ENCODE measurements at regions not wholly inside any gene's neighbourhood (a gene's known extent, or its start where the extent isn't known, plus 50 kb on each side); places are given as distances from the start of the nearest gene placed in this dataset.
"Not testable (repeated sequence)": the region's sequence is repeated elsewhere in the genome, so short reads cannot be mapped to it uniquely, and the experiment has no call there.

DNA sequence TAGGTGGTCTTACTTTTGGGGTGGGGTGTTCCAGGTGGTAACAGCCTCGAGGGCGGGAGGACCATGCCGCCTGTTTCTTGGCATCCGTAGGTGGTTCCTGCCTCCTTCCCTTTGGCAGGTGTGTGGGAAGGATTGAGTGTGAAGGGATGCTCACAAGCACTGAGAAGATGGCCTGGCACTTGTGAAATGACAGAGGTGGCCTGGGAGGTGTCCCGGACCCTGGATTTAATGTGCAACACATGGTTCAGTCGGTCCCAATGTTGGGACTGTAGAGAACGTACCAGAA is 165.8 kb upstream of the FOXF1 start:
- DNase-seq (ENCODE audit: low read depth in 2 of 2): no peak

DNA sequence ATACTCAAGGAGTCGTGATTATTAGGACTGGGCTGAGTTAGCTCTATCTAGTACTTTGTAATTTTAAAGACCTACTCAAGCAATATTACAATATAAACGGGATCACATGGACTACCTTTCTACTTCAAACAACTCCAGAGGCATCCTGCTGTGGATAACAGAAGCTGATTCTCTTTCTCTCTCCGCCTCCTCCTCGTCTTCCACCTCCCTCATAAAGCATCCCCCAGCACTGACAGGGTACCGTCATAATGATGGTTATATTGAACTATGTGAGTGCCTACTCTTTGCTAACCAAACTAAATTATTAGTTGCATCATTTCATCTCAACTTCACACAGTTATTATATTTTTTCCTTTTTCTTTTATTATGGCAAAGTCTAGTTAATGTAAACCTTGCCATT is 165.4 kb upstream of the FOXF1 start:
- DNase-seq (ENCODE audit: low read depth in 2 of 2): no peak

DNA sequence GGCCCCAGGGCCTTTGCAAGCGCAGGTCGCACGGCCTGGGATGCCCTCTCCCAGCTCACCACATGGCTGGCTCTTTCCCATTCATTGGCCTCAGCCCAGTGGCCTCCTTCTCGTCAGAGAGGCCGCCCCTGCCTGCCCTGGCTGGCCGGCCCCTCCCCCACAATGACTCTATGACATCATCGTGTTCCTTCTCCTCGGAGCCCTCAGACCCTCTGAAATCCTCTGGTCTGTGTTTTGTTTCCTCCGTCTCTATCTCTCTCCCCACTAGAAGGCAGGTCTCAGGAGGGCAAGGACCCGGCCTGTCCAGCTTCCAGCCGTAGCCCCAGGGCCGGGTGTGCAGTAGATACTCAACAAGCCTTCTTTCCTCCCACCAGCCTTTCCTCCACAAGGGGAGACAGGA is 164.8 kb upstream of the FOXF1 start:
- DNase-seq (ENCODE audit: low read depth in 2 of 2): no peak

DNA sequence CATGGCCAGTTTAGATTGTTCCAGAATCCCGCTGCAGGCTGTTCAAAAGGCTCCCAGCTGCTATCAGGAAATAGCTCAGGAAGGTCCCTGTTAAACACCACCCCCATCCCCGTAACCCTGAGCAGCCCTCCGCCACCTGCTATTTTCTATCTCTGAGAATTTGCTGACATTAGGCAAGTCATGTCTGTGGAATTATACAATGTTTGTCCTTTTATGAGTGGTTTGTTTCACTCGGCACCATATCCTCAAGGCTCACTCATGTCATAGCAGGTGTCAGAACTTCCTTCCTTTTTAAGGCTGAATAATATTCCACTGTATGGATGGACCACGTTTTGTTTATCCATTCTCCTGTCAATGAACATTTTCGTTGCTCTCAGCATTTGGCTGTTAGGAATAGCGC is 164.3 kb upstream of the FOXF1 start:
- DNase-seq (ENCODE audit: low read depth in 2 of 2): no peak

DNA sequence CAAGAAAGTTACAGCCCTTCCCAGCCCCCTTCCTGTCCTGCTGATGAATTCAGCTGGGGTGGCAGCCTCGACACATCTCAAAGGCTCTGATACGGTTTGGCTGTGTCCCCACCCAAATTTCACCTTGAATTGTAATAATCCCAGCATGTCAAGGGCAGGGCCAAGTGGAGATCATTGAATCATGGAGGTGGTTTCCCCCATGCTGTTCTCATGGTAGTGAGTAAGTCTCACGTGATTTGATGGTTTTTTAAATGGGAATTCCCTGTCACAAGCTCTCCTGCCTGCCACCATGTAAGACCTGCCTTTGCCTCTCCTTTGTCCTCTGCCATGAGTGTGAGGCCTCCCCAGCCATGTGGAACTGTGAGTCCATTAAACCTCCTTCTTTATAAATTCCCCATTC is 163.2 kb upstream of the FOXF1 start:
- DNase-seq (ENCODE audit: low read depth in 2 of 2): no peak

DNA sequence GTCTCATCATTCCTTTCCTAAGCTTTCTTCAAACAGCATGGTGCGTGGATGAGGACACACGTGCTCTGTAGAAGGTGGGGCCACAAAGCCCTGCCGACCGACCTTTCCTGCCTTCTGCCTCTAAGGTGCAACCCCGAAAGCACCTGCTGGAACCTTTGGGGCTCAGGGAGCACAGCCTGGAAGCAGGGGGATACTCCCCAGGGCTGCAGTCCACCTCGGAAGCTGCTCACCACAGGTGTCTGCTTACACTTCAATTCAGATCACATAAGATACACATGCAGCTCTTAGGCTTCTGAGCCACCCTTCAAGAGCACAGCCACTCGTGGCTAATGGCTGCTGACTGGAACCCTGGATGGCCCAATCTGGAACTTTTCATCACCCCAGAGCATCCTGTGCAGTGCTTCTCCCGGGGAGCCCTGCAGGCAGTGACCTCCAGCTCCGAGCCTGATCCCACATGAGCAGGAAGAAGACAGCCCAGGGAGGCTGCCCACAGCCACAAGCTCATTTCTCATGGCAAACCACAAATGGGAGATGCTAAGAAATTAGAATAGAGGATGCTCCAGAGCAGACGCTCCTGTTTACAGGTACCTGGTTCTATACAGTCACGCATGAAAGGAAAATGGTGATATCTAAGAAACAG is 162.3 kb upstream of the FOXF1 start:
- no peak for DNase-seq (ENCODE audit: low read depth in 2 of 2)

DNA sequence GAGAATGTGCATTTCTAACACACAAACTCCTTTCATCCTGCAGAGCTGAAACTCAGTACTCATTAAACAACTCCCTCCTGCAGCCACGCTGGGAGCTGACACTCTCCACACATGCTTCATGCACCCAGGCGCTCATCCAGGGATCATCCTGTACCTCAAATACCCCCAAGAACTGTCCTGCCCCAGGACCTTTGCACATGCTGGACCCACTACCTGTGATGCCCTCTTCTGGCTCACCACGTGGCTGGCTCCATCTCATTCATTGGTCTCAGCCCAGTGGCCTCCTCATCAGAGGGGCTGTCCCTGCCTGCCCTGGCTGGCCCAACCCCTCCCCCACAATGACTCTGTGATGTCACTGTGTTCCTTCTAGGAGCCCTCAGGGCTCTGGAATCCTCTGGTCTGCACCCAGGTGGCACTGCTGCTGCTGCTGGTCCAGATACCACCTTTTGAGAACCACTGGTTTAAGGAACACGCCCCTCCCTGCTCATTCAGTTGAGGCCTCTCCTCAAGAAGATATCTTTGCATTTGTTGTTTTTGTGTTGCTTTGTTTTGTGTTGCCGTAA is 160.9 kb upstream of the FOXF1 start:
- no peak for DNase-seq (ENCODE audit: low read depth in 2 of 2)

DNA sequence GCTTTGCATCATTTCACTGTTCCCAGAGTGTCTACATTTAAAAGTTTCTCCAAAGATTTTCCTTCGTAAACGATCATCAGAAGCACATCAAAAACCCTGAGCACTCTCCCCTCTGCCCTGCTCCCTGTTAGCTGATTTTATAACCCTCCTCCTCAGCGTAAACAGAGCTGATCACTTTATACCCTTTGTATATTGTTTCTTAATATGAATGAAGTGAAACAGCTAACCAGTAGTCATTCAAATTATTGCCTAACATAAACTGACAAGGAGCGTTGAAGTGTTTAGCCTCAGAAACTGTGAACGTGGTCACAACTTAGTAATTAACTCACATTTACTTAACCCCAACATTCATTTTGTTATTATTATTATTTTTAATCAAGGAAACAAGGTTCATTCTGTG is 160.0 kb upstream of the FOXF1 start:
- no peak for DNase-seq (ENCODE audit: low read depth in 2 of 2)

DNA sequence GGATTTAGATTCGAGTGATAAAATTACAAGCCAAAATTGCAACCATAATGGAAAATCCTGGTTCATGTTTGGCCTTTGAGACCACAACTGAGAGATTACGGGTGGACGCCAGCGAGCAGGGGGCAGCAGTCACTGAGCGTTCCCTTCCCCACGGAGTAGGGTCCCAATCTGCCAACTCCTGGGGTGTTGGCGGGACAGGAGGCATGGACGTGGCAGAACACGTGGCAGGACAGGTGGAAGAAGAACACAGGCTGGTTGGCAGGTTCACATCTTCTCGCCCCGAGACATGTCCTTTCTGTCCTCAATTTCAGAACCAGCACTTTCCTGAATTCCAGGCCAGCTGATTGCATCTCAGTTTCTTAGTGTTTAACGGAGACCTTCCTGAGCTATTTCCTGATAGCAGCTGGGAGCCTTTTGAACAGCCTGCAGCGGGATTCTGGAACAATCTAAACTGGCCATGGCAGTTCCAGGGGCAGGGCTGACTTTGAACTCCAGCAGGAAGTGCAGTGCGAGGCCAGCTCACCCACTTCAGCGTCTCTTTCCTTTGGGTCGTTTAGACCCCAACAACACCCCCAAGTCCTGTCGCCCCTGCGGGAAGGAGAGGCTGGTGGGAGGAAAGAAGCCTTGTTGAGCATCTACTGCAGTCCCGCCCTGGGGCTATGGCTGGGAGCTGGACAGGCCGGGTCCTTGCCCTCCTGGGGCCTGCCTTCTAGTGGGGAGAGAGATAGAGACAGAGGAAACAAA is 159.1 kb upstream of the FOXF1 start:
- no peak for DNase-seq (ENCODE audit: low read depth in 2 of 2)

DNA sequence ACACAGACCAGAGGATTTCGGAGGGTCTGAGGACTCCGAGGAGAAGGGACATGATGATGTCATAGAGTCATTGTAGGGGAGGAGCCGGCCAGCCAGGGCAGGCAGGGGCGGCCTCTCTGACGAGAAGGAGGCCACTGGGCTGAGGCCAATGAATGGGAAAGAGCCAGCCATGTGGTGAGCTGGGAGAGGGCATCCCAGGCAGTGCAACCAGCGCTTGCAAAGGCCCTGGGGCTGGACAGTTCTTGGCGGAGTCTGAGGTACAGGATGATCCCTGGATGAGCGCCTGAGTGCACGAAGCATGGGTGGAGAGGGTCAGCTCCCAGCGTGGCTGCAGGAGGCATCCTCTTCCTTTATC is 158.6 kb upstream of the FOXF1 start:
- not testable (repeated sequence) for DNase-seq (ENCODE audit: low read depth in 2 of 2)

DNA sequence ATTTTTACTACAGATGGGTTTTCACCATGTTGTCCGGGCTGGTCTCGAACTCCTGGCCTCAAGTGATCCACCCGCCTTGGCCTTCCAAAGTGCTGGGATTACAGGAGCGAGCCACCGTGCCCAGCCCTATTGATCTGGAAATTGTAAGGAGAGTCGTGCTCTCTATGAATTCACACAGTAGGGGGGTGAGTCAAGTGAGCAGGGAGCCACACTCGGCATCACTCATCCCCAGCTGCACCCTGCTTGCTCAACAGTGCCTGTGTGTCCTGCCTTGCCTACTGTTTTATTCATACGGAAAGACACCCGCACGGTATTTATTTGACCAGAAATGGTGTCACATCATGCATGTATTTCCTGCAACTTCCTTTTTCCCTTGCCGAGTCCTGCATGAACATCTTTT is 157.2 kb upstream of the FOXF1 start:
- no peak for DNase-seq (ENCODE audit: low read depth in 2 of 2)

DNA sequence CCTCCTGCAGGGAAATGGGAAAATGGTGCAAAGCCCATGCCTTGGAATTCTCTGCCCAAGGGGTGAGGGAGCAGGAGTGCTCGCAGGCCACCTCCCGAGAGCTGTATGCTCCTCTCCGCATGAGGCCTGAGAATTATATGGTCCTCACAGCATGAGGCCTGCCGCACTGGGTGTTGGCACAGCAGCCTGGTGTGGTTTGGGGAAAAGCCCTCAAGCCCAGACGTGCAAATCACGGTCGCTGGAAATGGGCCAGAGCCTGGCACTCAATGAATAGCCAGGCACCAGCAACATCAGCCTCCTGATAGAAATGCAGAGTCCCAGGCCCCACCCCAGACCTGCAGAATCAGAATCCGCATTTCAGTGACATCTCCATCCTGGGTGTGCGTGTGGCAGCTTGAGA is 156.4 kb upstream of the FOXF1 start:
- no peak for DNase-seq (ENCODE audit: low read depth in 2 of 2)

DNA sequence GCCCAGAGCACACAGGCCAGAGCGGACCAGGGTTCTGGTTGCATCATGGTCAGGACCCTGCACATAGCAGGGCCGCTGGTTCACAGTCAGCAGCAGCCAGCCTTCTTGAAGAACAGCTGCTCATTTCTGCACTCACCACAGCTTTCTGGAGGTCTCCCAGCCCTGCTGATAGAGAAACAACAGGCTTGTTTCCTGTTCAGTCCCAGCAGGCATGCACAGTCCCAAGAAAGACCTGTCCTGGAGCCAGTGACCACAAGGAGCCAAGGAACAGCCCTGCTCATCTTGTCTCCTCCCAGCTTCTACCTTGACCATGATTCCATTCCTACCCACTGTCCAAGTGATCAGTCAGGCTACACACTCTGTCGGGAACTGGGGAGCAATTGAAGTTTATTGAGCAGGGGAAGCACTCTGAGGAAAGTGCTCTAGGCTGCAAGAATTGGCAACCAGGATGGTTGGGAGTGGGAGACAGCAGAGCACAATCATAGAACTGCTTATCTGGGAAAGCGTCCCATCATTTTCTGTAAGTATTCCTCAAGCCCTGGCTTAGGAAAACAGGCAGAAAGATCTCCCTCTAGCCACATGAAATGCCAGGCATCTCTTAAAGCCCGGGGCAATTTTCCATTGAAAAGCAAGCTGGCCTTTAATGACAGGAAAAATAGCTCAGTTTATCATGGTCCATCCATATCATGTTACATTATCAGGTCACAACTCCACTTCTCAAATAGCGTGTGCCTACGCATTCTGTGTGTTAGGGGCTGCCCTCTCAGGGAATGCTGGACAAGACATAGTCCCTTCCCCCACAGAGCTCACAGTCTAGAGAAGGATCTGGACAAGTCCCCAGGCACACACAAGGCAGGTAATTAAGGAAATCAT is 155.4 kb upstream of the FOXF1 start:
- no peak for DNase-seq (ENCODE audit: low read depth in 2 of 2)

DNA sequence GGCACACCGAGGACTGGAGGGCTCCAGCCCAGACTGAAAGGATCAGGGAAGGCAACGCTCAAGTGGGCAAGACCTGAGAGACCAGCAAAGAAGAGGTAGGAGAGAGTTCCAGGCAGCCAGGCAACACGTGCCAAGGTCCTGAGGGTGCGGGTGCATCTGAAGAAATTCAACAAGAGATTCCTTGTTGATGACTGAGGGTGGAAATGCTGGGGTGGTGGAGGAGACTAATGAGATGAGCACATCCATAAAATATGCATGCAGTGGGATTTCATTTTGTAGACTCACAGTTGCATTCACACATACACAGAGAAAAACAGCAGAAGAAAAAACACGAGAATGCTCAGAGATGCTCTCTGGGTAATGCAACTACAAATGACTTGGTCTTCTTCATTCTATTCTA is 154.8 kb upstream of the FOXF1 start:
- DNase-seq (ENCODE audit: low read depth in 2 of 2): no peak

DNA sequence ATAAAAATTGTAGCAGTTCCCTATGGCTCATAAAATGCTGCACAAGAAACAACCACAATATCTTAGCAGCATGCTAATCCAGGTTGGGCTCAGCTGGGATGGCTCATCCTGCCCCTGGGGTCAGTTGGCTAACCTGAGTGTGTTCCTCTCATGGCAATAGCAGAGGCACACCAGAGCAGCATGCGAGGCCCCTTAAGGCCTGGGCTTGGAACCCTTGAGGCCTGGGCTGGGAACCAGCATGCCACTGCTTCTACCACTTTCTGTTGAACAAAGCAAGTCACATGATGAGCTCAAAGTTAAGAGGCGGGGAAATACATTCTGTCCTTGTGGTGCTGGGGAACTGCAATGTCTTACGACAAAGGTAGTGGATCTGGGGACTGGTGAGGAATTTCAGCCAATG is 154.4 kb upstream of the FOXF1 start:
- DNase-seq (ENCODE audit: low read depth in 2 of 2): no peak

DNA sequence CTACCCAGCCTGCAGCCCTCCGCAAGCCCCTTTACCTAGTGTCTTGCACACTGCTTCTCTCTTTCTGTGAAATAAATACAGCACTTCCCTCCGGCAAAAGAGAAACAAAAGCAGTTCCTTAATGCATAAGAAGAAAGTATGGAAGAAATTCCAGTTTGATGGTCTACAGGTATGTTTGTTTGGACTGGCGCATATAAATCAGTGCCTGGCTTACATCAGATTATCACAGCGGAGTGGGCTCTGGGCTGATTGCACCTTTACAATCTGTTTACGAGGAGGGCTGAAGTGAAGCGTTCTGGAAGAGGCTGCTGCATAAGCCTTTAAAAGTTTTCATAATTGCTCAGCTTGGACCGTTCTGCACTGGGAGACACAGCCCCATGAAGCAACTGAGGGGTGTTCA is 153.5 kb upstream of the FOXF1 start:
- no peak for DNase-seq (ENCODE audit: low read depth in 2 of 2)

DNA sequence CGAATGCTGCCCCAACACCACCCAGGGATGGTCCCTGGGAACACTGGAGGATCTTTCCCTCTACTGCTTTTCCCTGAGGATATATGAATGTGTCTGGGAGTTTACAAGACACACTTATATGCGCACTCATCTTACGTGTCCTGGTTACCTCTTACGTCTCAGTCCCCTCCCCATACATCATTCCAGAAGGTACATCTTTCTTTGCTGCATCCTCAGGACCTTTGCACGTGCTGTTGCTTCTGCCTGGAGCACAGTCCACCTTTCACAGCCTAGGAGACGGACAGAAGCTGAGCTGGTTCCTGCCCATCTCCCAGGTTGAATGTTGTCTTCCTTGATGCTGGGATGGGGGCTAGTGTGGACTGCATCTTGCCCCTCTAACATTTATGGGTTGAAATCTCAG is 153.0 kb upstream of the FOXF1 start:
- DNase-seq (ENCODE audit: low read depth in 2 of 2): no peak

DNA sequence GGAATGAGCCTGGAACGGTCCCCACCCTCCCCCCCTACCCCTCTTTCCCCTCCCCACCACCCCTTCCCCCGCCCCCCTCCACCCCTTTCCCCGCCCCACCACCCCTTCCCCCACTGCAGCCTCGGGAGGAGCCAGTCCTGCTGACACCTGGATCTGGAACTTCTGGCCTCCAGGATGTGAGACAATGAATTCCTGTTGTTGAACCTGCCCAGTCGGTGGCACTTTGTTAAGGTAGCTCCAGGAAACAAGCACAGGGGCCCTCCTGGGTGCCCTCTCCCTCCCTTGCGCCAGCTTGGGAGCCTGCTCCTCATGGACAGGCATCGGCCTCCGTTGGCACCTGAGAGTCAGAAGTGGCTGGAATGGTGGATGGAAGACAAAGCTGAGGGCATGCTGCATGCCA is 152.4 kb upstream of the FOXF1 start:
- DNase-seq (ENCODE audit: low read depth in 2 of 2): no peak

DNA sequence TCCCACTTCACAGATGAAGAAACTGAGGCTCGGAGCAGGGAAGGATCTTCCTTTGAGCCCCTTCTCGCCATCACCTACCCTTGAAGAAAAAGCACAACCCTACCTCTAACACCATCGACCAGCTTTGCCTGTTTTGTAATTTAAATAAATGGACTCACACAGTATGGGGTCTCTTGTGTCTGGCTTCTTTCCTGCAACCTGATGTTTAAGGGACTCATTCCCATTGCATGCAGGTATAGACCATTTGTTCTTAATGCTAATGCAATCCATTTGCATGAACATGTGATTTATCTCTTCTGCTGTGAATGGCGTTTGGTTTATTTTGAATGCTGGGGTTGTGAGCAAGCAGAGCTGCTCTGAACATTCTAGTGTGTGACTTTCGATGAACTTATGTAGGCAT is 150.8 kb upstream of the FOXF1 start:
- no peak for DNase-seq (ENCODE audit: low read depth in 2 of 2)

DNA sequence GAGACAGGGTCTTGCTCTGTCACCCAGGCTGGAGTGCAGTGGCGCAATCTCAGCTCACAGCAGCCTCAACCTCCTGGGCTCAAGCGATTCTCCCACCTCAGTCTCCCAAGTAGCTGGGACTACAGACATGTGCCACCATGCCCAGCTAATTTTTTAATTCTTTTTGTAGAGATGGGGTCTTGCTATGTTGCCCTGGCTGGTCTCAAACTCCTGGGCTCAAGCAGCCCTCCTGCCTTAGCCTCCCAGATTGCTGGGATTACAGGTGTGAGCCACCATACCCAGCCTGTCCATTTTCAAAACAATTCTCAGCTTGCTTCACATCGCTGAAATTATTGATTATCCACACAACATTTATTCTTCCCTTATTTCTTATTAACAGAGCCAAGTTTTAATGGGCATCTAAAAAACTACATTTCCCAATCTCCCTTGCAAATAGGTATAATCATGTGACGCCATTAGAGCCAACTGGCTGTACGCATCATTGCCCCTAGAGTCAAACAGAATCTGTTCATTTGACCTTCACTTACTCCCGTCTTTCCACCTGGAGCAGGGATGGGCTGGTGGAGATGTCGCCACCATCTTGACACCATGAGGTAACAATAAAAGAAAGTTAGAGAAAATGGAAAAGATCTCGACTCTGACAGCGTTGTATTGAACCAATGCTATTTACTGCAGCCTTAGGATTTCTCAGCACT is 148.0 kb upstream of the FOXF1 start:
- DNase-seq (ENCODE audit: low read depth in 2 of 2): no peak

DNA sequence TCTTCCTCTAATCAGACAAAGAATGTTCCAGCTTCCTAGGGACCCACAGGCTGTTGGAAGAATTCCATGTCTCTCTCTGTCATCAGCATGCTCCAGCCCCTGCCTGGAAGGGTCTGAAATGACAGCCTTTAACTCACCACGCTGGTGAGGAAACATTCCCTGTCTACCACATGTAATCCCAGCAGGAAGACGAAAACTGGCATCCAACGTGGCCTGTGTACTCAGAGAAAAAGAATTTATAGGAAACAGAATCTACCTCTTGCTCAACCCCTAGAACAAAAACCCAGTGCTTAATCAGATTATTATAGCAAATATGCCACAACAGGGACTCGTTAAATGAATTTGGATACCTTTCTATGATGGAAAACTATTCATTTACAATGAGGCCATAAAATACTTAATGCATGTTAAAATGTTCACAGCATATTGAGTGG is 147.3 kb upstream of the FOXF1 start:
- DNase-seq (ENCODE audit: low read depth in 2 of 2): no peak
